Naive B cell (primary cell): ENCODE measurements at regions not wholly inside any gene's neighbourhood (a gene's known extent, or its start where the extent isn't known, plus 50 kb on each side); places are given as distances from the start of the nearest gene placed in this dataset.
"Not testable (repeated sequence)": the region's sequence is repeated elsewhere in the genome, so short reads cannot be mapped to it uniquely, and the experiment has no call there.

Experiments
- ATAC-seq, 2 donors: fragments of 150-1000 bp; cut with Tn5 transposase; 2 replicates each; pipeline ENCODE4 v1.10.0; 2021; ENCODE audit warnings: low read depth in 2 of 2, mild to moderate bottlenecking in 2 of 2, moderate library complexity in 2 of 2
- DNase-seq: peaks from one replicate; pipeline ENCODE4 v3.0.0; 2022
- H3K27ac Mint-ChIP-seq, 6 donors: one replicate each; pipeline ENCODE4 v1.8.0; 2020 to 2022; ENCODE audit warnings: mild to moderate bottlenecking in 6 of 6, mixed read lengths in 6 of 6, moderate library complexity in 5 of 6, inconsistent platforms in 2 of 6
- H3K27me3 Mint-ChIP-seq, 3 donors: one replicate each; pipeline ENCODE4 v1.8.0; 2021 to 2022; ENCODE audit warnings: mixed read lengths in 3 of 3, mild to moderate bottlenecking in 1 of 3
- H3K36me3 Mint-ChIP-seq, 2 donors: one replicate each; pipeline ENCODE4 v1.8.0; 2020 to 2022; ENCODE audit warnings: mixed read lengths in 2 of 2, inconsistent platforms in 1 of 2, mild to moderate bottlenecking in 1 of 2
- H3K4me1 Mint-ChIP-seq, 3 donors: one replicate each; pipeline ENCODE4 v1.8.0; 2020 to 2022; ENCODE audit warnings: mixed read lengths in 3 of 3, inconsistent platforms in 1 of 3, mild to moderate bottlenecking in 1 of 3, moderate library complexity in 1 of 3
- H3K4me3 Mint-ChIP-seq, 8 donors: one replicate each; pipeline ENCODE4 v1.8.0; 2020 to 2022; ENCODE audit warnings: mild to moderate bottlenecking in 8 of 8, mixed read lengths in 8 of 8, moderate library complexity in 8 of 8, inconsistent platforms in 2 of 8
- H3K9me3 Mint-ChIP-seq, 7 donors: one replicate each; pipeline ENCODE4 v1.8.0; 2020 to 2022; ENCODE audit warnings: mixed read lengths in 7 of 7, mild to moderate bottlenecking in 5 of 7, inconsistent platforms in 2 of 7, moderate library complexity in 1 of 7

DNA sequence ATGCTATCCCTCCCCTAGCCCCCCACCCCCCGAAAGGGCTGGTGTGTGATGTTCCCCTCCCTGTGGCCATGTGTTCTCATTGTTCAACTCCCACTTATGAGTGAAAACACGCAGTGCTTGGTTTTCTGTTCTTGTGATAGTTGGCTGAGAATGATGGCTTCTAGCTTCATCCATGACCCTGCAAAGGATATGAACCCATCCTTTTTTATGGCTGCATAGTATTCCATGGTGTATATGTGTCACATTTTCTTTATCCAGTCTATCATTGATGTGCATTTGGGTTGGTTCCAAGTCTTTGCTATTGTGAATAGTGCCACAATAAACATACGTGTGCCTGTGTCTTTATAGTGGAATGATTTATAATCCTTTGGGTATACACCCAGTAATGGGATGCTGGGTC is 565.1 kb upstream of the ADAMTS9 start:
- not testable (repeated sequence) for H3K4me3 Mint-ChIP-seq, H3K27me3 Mint-ChIP-seq, H3K36me3 Mint-ChIP-seq, DNase-seq, H3K4me1 Mint-ChIP-seq, ATAC-seq, H3K27ac Mint-ChIP-seq
- peaks cover 3 to 24% (median 4%) of the 10 kb centered on the region in 7 donors for H3K9me3 Mint-ChIP-seq

DNA sequence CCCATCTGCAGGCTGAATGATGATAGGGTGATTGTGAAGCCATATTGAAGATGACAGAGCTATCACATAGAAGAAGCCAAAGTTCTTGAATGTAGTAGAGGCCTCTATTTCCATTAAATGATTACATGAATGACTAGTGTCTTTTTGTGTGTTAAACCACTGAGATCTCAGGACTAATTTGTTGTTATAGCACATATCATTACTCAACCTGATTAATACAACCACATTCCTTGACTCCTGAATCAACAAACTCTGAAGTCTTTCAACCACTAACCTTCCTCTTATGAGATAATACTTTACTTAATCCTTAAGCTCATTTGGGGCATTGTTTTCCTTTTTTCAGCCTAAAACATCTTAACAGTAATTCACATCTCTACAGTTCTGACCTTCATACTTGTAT is 564.5 kb upstream of the ADAMTS9 start:
- DNase-seq (no peak), ATAC-seq (no peak)
- no peak overlapping the region for H3K4me3 Mint-ChIP-seq
- no peaks in the 10 kb centered on the region for H3K4me1 Mint-ChIP-seq
- no peak overlapping the region for H3K27ac Mint-ChIP-seq
- no peaks in the 10 kb centered on the region for H3K36me3 Mint-ChIP-seq
- H3K9me3 Mint-ChIP-seq: peaks cover 3 to 24% (median 4%) of the 10 kb centered on the region in 7 donors
- H3K27me3 Mint-ChIP-seq: no peaks in the 10 kb centered on the region

DNA sequence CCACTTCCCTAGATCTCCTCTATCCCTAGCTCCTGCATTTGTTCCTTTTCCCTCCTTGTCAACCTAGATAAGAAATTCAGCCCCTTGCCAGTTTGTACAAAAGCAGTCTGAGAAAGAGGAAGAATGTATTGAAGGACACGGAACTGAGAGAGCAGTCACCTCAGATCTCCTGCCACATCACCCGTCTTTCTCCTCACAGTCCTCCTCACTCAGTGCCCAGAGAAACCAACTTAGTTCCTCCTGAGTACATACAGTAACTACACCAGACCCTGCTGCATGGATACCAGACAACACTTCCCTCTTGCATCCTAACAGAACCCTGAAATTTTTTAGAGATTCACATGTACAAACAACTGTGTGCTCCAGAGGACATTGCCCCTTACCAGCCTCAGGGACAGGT is 563.6 kb upstream of the ADAMTS9 start:
- Mint-ChIP-seq H3K27ac (peak overlapping the region in 2 of 6 donors; percentile 9 to 43), H3K36me3 (no peaks in the 10 kb centered on the region)
- no peak for DNase-seq

DNA sequence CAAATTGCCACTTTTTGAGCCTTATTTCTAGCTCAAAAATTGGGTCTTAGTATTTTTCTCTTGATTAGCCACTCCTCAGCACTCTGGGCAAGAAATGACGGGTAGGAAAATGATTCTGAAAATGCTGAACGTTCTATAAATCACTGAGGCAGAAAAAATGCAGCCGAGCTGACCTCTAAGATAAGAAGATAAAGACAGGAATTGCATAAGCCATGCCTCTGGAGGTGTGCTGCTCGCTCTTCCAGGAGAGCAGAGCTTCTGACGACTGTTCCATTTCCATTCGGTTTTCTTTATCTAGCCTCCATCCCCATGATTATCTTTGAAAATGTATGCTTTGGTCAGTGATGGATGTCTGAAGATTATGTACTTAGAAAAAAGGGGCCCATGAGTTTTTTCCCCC is 558.8 kb upstream of the ADAMTS9 start:
- H3K9me3 Mint-ChIP-seq: peaks cover 0 to 16% (median 3%) of the 10 kb centered on the region in 7 donors

More for the DNA sequence above, 563.6 kb upstream of the ADAMTS9 start:
- no peaks in the 10 kb centered on the region for H3K27me3 Mint-ChIP-seq
- peaks cover 3 to 24% (median 4%) of the 10 kb centered on the region in 7 donors for H3K9me3 Mint-ChIP-seq
- H3K4me1 Mint-ChIP-seq: no peaks in the 10 kb centered on the region
- ATAC-seq: no peak
- no peak overlapping the region for H3K4me3 Mint-ChIP-seq

DNA sequence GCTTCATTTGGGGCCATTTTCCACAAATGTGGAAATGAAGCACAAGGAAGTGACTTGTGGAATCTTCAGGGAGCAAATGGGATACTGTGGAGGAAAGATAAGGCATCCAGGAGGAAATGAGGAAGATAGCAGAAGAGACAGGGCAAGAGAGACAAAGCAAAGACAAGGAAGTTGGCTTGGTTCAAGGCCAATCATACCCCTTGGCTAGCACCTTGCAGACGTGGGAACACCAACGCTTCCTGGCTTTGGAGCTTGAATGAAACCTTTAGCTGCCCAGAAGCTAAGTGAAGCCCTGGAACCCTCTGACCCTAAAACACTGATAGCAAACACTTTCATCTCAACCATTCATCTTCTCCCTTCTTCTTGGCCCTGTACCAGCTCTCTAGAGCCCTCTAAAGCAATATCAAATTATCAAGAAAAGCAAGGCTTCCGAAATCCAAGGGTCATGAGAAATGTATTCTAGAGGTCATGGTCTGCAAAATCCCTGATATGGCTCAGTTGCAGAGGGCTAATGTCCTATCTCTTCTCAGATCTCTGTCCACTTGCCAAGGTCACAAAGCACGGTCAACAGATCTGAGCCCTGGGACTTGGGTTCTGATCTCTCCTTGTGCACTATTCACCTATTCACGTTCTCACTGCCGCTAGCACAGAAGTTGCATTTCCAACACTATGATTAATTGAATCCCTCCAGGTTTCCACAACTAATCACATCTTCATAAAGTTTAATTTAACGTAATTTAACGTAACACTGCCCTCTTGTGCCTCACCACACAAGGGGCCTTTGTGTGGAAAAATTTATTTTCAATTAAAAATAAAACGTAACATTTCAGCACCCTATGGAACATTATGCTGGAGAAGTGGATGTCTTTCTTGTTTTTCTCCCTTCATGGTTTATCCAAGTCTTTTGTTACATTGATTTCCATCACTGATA is 557.6 kb upstream of the ADAMTS9 start:
- peaks cover 0 to 12% (median 3%) of the 10 kb centered on the region in 7 donors for H3K9me3 Mint-ChIP-seq

More for the DNA sequence above, 558.8 kb upstream of the ADAMTS9 start:
- Mint-ChIP-seq H3K36me3 (no peaks in the 10 kb centered on the region), H3K27me3 (no peaks in the 10 kb centered on the region), H3K4me1 (no peaks in the 10 kb centered on the region), H3K4me3 (no peak overlapping the region), H3K27ac (no peak overlapping the region)
- DNase-seq (no peak), ATAC-seq (no peak)

DNA sequence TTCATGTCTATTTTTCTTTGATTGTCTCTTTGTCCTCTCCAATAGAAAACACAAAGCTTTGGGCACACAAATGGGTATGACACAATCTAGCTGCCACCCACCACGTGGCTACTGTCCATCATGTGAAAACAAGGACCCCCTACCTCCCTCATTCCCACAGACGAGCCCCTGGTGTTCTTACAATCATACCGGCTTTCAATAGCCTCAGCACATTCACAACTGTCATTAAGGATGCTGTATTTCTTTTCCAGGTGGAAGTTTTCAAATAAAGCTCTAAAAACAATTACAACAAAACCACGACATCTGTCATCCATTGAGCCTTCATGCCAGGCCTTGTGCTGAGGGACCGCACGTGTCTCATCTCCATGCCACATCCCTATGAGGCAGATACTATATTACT is 552.6 kb upstream of the ADAMTS9 start:
- Mint-ChIP-seq H3K4me1 (no peaks in the 10 kb centered on the region), H3K36me3 (no peaks in the 10 kb centered on the region), H3K4me3 (no peak overlapping the region), H3K27ac (no peak overlapping the region), H3K27me3 (no peaks in the 10 kb centered on the region), H3K9me3 (peaks cover 0 to 19% (median 6%) of the 10 kb centered on the region in 7 donors)
- ATAC-seq (no peak), DNase-seq (no peak)

More for the DNA sequence above, 557.6 kb upstream of the ADAMTS9 start:
- H3K27ac Mint-ChIP-seq: no peak overlapping the region
- H3K36me3 Mint-ChIP-seq: no peaks in the 10 kb centered on the region
- H3K4me3 Mint-ChIP-seq: no peak overlapping the region
- H3K4me1 Mint-ChIP-seq: no peaks in the 10 kb centered on the region
- ATAC-seq: no peak
- DNase-seq: no peak
- no peaks in the 10 kb centered on the region for H3K27me3 Mint-ChIP-seq

DNA sequence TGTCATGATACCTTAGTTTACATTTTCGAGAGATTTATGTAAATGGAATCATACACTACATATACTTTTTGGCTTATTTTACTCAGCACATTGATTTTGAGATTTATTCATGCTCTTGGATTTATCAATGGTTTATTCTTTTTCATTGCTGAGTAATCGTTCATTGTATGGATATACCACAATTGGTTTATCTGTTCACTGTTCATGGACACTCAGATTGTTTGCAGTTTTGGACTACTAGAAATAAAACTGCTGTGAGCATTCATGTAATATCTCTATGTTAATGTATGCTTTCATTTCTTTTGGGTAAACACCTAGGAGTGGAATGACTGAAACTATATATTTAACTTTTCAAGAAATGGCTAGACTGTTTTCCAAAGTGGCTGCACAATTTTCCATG is 550.9 kb upstream of the ADAMTS9 start:
- no peak overlapping the region for H3K27ac Mint-ChIP-seq
- no peak overlapping the region for H3K4me3 Mint-ChIP-seq
- no peaks in the 10 kb centered on the region for H3K36me3 Mint-ChIP-seq
- no peaks in the 10 kb centered on the region for H3K27me3 Mint-ChIP-seq
- ATAC-seq (no peak), DNase-seq (no peak)
- H3K4me1 Mint-ChIP-seq: no peaks in the 10 kb centered on the region
- H3K9me3 Mint-ChIP-seq: peaks cover 0 to 16% (median 6%) of the 10 kb centered on the region in 7 donors

DNA sequence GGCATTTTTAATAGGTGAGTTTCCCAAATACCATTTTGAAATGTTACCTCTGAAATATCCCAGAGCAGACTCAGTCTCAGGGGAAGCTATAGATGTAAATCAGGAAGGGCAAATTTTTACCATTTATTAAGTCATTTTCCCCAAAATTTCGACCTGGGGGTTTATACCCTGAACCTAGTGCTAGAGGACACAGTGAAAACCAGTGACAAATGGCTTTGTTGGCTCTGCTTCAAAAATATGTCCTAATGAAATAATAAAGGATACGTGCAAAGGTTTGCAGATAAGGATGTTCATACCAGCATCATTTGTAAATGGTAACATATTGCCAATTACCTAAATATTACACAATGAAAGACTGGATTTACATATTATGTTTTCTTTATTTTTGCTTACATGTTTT is 546.7 kb upstream of the ADAMTS9 start:
- H3K9me3 Mint-ChIP-seq: peaks cover 0 to 14% (median 3%) of the 10 kb centered on the region in 7 donors
- H3K27me3 Mint-ChIP-seq: no peaks in the 10 kb centered on the region
- no peaks in the 10 kb centered on the region for H3K36me3 Mint-ChIP-seq
- no peak overlapping the region for H3K27ac Mint-ChIP-seq
- H3K4me3 Mint-ChIP-seq: no peak overlapping the region
- no peak for DNase-seq
- no peaks in the 10 kb centered on the region for H3K4me1 Mint-ChIP-seq
- ATAC-seq: no peak

DNA sequence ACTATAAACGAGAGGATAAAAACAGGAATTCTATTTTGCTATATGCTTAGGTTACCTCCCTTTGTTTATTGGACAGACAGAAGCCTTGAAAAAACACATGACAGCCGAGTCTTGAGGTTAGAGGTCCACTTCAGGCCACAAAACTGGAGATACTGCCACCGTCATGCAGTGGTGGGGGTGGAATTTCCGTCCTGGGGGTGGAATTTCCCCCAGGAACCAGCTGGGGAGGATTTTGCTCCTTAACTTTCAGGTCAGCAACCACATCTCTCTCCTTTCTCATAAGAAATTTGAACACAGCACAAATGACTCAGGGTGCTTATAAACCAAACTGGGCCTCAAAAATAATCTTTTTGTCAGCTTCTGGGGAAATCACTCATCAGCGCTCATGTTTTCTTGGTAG is 545.8 kb upstream of the ADAMTS9 start:
- ATAC-seq (no peak), DNase-seq (no peak)
- H3K4me1 Mint-ChIP-seq: no peaks in the 10 kb centered on the region
- H3K9me3 Mint-ChIP-seq: peaks cover 0 to 14% (median 3%) of the 10 kb centered on the region in 7 donors
- H3K4me3 Mint-ChIP-seq: no peak overlapping the region
- H3K27ac Mint-ChIP-seq: no peak overlapping the region
- H3K36me3 Mint-ChIP-seq: no peaks in the 10 kb centered on the region
- H3K27me3 Mint-ChIP-seq: no peaks in the 10 kb centered on the region

DNA sequence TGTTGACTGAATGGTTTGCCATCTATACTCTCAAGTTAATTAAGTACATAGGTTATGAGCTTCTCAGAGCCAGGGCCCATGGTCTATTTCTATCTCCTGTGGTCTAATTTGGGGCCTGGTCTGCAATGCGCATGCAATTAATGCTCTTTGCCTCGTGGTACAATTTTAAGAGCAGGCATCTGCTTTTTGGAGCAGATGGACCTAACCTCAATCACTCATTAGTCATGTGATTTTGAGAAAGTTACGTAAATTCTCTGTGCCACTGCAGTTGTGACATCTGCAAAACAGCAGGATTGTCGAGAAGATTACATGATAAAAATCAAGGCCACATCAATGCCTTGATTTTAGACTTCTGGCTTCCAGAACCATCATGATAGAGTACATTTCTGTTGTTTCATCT is 543.7 kb upstream of the ADAMTS9 start:
- Mint-ChIP-seq H3K9me3 (peaks cover 0 to 4% (median 2%) of the 10 kb centered on the region in 7 donors), H3K36me3 (no peaks in the 10 kb centered on the region), H3K4me3 (no peak overlapping the region), H3K4me1 (no peaks in the 10 kb centered on the region), H3K27ac (no peak overlapping the region), H3K27me3 (no peaks in the 10 kb centered on the region)
- no peak for ATAC-seq
- DNase-seq: no peak

DNA sequence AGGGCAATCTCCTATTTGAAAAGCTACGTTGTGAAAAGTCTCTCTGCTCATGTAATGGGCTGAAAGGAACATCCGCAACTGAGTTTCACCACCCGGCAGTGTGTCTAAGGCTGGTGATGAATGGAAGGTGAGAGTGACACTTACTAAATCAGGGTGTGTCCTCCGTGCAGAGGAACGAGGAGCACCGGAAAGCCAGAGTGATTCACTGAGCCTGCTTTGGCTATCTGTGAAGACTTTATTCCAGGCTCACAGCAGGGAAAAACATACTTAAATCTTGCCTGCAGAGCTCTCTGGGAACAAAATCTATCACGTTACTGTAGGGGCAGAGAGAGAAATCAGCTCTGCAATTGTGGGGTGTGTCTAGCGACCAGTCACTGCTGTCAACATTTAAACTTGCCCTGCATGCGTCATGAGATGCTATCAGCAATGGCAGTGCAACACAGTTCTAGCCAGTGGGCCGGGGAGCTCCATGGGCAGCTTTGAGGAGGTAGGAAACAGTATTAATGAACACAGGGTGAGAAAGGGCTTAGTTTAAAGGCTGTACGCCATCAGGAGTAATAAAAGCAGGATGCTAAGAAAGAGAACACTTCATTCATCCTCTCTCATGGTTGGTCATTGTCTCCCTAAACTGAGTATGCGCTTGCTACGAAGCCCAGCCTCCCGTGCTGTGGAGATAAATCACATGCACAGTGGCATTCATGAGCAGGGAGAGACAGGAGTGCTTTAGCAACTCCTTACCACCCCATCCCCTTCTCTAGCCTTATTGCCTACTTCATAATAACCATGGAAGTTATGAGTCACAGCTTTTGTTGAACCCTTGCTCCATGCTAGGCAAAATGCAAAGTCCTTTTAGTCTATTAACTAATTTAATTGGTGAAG is 542.7 kb upstream of the ADAMTS9 start:
- no peak for DNase-seq
- Mint-ChIP-seq H3K36me3 (no peaks in the 10 kb centered on the region), H3K9me3 (peaks cover 0 to 3% (median under 1%) of the 10 kb centered on the region in 7 donors), H3K4me3 (no peak overlapping the region), H3K27ac (no peak overlapping the region), H3K4me1 (no peaks in the 10 kb centered on the region), H3K27me3 (no peaks in the 10 kb centered on the region)
- ATAC-seq: no peak

DNA sequence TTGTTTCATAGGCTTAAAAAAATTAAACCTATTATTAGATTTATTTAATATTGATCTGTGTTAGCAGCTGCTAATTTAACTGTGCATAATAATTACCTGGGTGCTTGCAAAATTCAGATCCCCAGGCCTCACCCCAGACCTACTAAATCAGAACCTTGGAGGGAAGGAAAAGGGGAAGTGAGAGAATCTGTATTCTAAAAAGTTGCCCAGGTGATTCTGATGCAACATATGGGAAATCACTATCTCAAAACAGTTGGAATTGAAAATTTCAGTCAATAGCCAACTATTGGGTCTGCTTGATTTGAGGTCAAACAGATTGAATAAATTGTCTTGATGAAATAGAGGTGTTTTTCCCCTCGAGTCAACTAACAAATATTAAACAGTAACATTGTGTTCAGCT is 538.5 kb upstream of the ADAMTS9 start:
- ATAC-seq: no peak
- H3K9me3 Mint-ChIP-seq: peaks cover 0 to 8% (median 2%) of the 10 kb centered on the region in 7 donors

DNA sequence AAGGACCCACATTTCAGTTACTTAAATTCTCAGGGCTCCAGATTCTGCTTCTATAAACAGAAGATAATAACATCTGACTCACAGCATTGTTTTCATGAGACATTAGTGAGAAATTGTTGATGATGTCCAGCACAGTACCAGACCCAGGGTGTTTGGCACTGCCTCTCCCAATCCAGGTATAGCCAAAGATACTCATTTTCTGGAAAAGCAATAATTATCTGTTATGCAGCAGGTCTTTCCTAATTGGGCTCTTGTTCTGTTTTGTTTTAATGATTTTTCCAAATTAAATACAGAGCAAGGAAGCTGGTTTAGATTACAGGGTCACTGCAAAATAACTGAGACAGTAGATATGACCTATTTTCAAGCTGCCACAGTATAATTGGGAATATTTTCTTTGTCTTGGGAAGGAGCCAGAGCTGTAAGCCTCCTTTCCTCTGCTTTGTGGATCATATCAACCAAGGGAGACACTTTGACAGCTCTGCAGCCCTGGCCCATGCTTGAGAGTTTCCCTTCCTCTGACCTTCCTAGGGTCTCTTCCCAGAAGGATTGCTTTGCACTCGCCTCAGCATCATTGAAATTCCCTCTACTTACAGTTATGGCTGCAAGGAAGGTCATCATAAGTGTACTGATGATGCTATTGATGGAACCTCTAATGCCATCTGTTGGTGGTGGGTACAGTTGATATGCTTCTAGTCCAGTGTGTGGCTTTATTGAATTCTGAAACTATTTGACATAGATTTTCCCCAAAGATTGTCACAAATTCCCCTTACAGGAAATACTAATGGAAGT is 522.4 kb upstream of the ADAMTS9 start:
- Mint-ChIP-seq H3K9me3 (peaks cover 0 to 23% (median 10%) of the 10 kb centered on the region in 7 donors), H3K27ac (no peak overlapping the region), H3K4me3 (no peak overlapping the region), H3K27me3 (no peaks in the 10 kb centered on the region), H3K4me1 (no peaks in the 10 kb centered on the region), H3K36me3 (no peaks in the 10 kb centered on the region)
- DNase-seq (no peak), ATAC-seq (no peak)

More for the DNA sequence above, 538.5 kb upstream of the ADAMTS9 start:
- H3K27me3 Mint-ChIP-seq: no peaks in the 10 kb centered on the region
- H3K4me1 Mint-ChIP-seq: no peaks in the 10 kb centered on the region
- no peaks in the 10 kb centered on the region for H3K36me3 Mint-ChIP-seq
- no peak for DNase-seq
- H3K4me3 Mint-ChIP-seq: no peak overlapping the region
- no peak overlapping the region for H3K27ac Mint-ChIP-seq
